ENCODE measurements at regions not wholly inside any gene's neighbourhood (a gene's known extent, or its start where the extent isn't known, plus 50 kb on each side); places are given as distances from the start of the nearest gene placed in this dataset.

- DNase-seq (ENCODE audit: low read depth): no peak
- H3K36me3 ChIP-seq (ENCODE audit: control insufficient read depth, insufficient read depth, low read length): no peaks in the 10 kb centered on the region
- no peak for TF ChIP-seq CTCF (IDR thresholded peaks at IDR 0.05; ENCODE audit: insufficient read depth, low read length, poor library complexity, severe bottlenecking)
- H3K4me3 ChIP-seq (ENCODE audit: low read depth, low read length): peak overlapping the region; percentile 7
- peaks cover 21% of the 10 kb centered on the region for H3K27me3 ChIP-seq (ENCODE audit: control insufficient read depth, insufficient read depth, low read length)
Observed at GRCh38 chr14:103220134-103220981, 97.1 kb downstream of the TNFAIP2 start.

- Histone ChIP-seq H3K36me3 (ENCODE audit: control insufficient read depth, insufficient read depth, low read length) (no peaks in the 10 kb centered on the region), H3K4me3 (ENCODE audit: low read depth, low read length) (no peak overlapping the region), H3K27me3 (ENCODE audit: control insufficient read depth, insufficient read depth, low read length) (peaks cover 21% of the 10 kb centered on the region)
- TF ChIP-seq CTCF (IDR thresholded peaks at IDR 0.05; ENCODE audit: insufficient read depth, low read length, poor library complexity, severe bottlenecking): no peak
- no peak for DNase-seq (ENCODE audit: low read depth)
Observed at GRCh38 chr14:103220982-103221641, 97.9 kb downstream of the TNFAIP2 start.

- TF ChIP-seq CTCF (IDR thresholded peaks at IDR 0.05; ENCODE audit: insufficient read depth, low read length, poor library complexity, severe bottlenecking): no peak
- no peaks in the 10 kb centered on the region for H3K36me3 ChIP-seq (ENCODE audit: control insufficient read depth, insufficient read depth, low read length)
- DNase-seq (ENCODE audit: low read depth): no peak
- no peak overlapping the region for H3K4me3 ChIP-seq (ENCODE audit: low read depth, low read length)
- peaks cover 21% of the 10 kb centered on the region for H3K27me3 ChIP-seq (ENCODE audit: control insufficient read depth, insufficient read depth, low read length)
Observed at GRCh38 chr14:103221781-103222358, 98.6 kb downstream of the TNFAIP2 start.

- no peaks in the 10 kb centered on the region for H3K36me3 ChIP-seq (ENCODE audit: control insufficient read depth, insufficient read depth, low read length)
- H3K27me3 ChIP-seq (ENCODE audit: control insufficient read depth, insufficient read depth, low read length): peaks cover 21% of the 10 kb centered on the region
- H3K4me3 ChIP-seq (ENCODE audit: low read depth, low read length): no peak overlapping the region
- DNase-seq (ENCODE audit: low read depth): no peak
- no peak for TF ChIP-seq CTCF (IDR thresholded peaks at IDR 0.05; ENCODE audit: insufficient read depth, low read length, poor library complexity, severe bottlenecking)
Observed at GRCh38 chr14:103223818-103224352, 100.6 kb downstream of the TNFAIP2 start.

GRCh38 chr14:103225062-103225461 is 101.8 kb downstream of the TNFAIP2 start:
- H3K4me3 ChIP-seq (ENCODE audit: low read depth, low read length): no peak overlapping the region
- H3K36me3 ChIP-seq (ENCODE audit: control insufficient read depth, insufficient read depth, low read length): no peaks in the 10 kb centered on the region
- peaks cover 17% of the 10 kb centered on the region for H3K27me3 ChIP-seq (ENCODE audit: control insufficient read depth, insufficient read depth, low read length)
- DNase-seq (ENCODE audit: low read depth): no peak
- TF ChIP-seq CTCF (IDR thresholded peaks at IDR 0.05; ENCODE audit: insufficient read depth, low read length, poor library complexity, severe bottlenecking): no peak

All from kidney epithelial cell (primary cell).